Activated naive CD4-positive, alpha-beta T cell treated with anti-CD3 and anti-CD28 coated beads, Interleukin-2, amount 50 U/mL, for 16 hours (primary cell): ENCODE measurements at regions not wholly inside any gene's neighbourhood (a gene's known extent, or its start where the extent isn't known, plus 50 kb on each side); places are given as distances from the start of the nearest gene placed in this dataset.

Source experiments
- DNase-seq: peaks from one replicate; pipeline ENCODE4 v3.0.0-alpha.2; 2020

GRCh38 chr14:25132732-25133422 lies 82.9 kb upstream of the STXBP6 start:
- DNase-seq, result peak; percentile 41

- DNase-seq, result no peak
Measured at GRCh38 chr14:25132094-25132493, 82.1 kb upstream of the STXBP6 start.

- no peak for DNase-seq
Measured at GRCh38 chr14:25122843-25123242, 72.9 kb upstream of the STXBP6 start.

- DNase-seq, result no peak
Measured at GRCh38 chr14:25122211-25122610, 72.3 kb upstream of the STXBP6 start.

GRCh38 chr14:25121337-25122129 lies 71.6 kb upstream of the STXBP6 start:
- DNase-seq, result no peak

GRCh38 chr14:25120261-25120660 lies 70.3 kb upstream of the STXBP6 start:
- DNase-seq, result no peak

GRCh38 chr14:25118671-25119070 lies 68.7 kb upstream of the STXBP6 start:
- no peak for DNase-seq

- no peak for DNase-seq
Measured at GRCh38 chr14:25117342-25117741, 67.4 kb upstream of the STXBP6 start.

GRCh38 chr14:25116607-25117006 lies 66.7 kb upstream of the STXBP6 start:
- no peak for DNase-seq

GRCh38 chr14:25113394-25113793 lies 63.4 kb upstream of the STXBP6 start:
- no peak for DNase-seq

- DNase-seq, result no peak
Measured at GRCh38 chr14:25111061-25111601, 61.2 kb upstream of the STXBP6 start.

- no peak for DNase-seq
Measured at GRCh38 chr14:25110106-25110505, 60.2 kb upstream of the STXBP6 start.

- no peak for DNase-seq
Measured at GRCh38 chr14:25108959-25109358, 59.0 kb upstream of the STXBP6 start.

- DNase-seq, result no peak
Measured at GRCh38 chr14:25108291-25108690, 58.3 kb upstream of the STXBP6 start.

- no peak for DNase-seq
Measured at GRCh38 chr14:25103820-25104219, 53.9 kb upstream of the STXBP6 start.

GRCh38 chr14:25103271-25103670 lies 53.3 kb upstream of the STXBP6 start:
- no peak for DNase-seq

- no peak for DNase-seq
Measured at GRCh38 chr14:25102788-25103187, 52.8 kb upstream of the STXBP6 start.

- no peak for DNase-seq
Measured at GRCh38 chr14:25101276-25101675, 51.3 kb upstream of the STXBP6 start.
